HepG2 (cell line): ENCODE measurements at regions not wholly inside any gene's neighbourhood (a gene's known extent, or its start where the extent isn't known, plus 50 kb on each side); places are given as distances from the start of the nearest gene placed in this dataset.

Experiments used
- TCF7 ChIP-seq: sonication (generic); IDR thresholded peaks from 2 replicates; pipeline ENCODE4 v1.6.1; 2016; ENCODE audit warnings: antibody characterized with exemption, low read depth
- ZNF383 ChIP-seq: sonication (generic); formaldehyde crosslinking; IDR thresholded peaks from 2 replicates; pipeline ENCODE4 v1.4.0; 2020; ENCODE audit warnings: missing genetic modification reagents, mild to moderate bottlenecking, borderline replicate concordance

GRCh38 chr15:24901409-24901808, 53.4 kb upstream of the SNRPN start (continued):
- TF ChIP-seq TCF7 (peak; percentile 46; the same call in 1 of the 2 replicates), ZNF383 (CRISPR knock-in tag) (no peak)
